ENCODE measurements at regions not wholly inside any gene's neighbourhood (a gene's known extent, or its start where the extent isn't known, plus 50 kb on each side); places are given as distances from the start of the nearest gene placed in this dataset.
"Not testable (repeated sequence)": the region's sequence is repeated elsewhere in the genome, so short reads cannot be mapped to it uniquely, and the experiment has no call there.

DNA sequence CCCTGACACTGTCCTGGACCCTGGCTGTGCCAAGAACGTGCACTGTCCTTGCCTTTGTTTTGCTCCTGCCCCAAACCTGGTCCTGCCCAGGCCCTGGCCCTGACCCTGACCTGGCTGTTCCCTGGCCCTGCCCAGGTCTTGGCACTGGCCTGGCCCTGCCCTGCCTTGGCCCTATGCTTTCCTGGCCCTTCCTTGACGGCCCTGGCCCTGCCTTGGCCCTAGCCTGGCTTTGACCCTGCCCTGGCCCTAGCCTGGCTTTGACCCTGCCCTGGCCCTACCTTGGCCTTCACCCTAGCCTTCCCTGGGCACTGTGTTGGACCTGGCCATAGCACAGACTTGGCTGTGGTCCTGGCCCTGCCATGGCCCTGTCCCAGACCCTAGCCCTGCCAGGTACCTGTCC, 252.9 kb downstream of the TP53TG3F start:
- not testable (repeated sequence) for DNase-seq

DNA sequence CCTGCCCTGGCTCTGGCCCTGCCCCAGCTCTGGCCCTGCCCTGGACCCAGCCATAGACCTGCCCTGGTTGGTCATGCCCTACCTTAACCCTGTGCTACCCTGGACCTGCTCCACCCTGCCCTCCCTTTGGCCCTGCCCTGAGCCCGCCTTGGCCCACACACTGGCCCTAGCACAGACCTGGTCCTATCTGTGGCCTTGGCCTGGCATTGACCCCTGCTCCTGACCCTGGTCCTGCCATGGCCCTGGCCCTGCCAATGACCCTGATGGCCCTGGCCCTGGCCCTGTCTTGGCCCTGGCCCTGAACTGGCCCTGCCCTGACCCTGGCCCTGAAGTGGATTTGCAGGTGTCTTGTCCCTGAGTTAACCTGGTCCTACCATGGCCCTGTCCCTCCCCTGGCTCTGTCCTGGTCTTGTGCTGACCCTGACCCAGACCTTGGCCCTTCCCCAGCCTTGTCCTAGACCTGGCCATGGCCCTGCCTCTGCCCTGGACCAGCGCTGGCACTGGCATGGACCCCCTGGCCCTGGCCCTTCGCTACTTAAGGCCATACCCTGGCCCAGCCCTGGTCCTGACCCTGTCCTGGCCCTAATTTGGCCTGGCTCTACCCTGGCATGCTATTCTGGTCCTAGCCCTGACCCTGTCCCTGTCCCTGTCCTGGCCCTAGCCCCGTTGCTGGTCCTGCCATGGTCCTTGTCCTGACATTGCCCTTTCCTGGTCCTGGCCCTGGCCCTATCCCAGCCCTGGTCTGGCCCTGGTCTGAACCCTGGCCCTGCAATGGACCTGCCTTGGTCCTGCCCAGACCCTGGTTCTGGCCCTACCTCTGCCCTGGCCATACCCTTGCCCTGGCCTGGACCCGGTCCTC, 253.7 kb downstream of the TP53TG3F start:
- not testable (repeated sequence) for DNase-seq

DNA sequence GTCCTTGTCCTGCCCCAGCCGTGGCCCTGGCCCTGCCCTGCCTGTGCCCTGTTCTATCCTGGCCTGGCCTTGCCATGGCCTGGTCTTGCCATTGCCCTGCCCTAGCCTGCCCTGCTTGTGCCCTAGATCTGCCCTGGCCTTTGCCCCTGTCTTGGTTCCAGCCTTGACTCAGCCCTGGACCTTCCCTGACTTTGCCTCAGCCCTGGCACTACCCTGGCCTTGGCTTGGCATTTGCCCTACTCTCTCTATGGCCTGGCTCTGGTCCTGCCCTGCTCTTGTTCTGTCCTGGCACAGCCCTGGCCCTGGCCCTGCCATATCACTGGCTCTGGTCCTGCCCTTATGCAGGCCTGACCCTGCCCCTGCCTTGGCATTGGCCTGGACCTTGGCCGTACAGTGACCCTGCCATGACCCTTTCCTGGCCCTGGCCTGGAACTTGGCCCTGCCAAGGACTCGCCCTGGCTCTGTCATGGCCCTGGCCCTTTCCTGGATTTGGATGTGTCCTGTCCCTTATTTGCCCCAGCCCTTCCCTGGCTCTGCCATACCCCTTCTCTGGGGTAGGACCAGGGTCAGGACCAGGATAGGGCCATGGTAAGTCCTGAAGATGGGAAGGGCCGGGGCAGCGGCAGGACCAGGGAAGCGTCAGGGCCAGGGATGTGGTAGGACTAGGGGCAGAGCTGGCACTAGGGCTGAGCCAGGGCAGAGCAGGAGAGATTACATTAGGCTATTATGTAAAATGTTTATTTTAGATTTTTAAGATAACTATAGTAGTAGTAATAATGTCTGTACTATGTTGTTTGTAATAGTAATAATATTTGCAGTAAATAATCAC, 254.5 kb downstream of the TP53TG3F start:
- not testable (repeated sequence) for DNase-seq

DNA sequence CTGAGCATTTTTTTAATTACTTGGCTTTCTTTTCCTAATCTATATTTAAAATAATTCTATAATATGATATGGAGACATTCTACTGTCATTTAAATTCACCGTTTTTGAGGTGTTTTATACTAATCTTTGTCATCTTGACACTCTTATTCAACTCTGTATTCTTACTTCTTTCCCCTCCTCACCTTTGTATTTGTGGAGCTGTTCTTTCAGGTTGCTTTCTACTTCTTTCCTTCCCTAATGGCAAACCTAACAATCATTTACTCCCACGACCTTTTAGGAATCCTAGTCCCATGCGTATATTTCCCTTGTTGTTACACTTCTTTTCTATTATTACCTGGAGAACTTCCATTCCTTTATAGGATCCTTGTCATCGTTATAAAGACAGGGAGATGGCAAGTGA, 271.8 kb downstream of the TP53TG3F start:
- DNase-seq: not testable (repeated sequence)

DNA sequence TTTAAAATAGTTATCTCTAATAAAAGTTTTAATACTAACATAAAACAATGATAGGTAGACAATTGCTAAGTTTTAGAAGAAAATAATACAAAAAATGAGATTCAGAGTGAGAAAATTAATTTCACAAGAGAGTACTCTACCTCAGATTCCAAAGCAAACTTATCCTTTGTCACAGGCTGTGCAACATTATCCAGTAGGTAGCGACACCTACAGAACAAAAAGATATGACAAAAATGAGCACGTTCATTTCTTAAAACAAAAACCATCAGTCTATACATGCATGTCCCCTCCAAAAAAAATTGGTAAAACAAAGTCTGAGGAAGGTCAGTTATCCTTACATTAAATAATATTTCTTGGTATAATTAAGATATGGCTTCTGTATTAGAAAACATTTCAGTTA, 275.2 kb downstream of the TP53TG3F start:
- not testable (repeated sequence) for DNase-seq

DNA sequence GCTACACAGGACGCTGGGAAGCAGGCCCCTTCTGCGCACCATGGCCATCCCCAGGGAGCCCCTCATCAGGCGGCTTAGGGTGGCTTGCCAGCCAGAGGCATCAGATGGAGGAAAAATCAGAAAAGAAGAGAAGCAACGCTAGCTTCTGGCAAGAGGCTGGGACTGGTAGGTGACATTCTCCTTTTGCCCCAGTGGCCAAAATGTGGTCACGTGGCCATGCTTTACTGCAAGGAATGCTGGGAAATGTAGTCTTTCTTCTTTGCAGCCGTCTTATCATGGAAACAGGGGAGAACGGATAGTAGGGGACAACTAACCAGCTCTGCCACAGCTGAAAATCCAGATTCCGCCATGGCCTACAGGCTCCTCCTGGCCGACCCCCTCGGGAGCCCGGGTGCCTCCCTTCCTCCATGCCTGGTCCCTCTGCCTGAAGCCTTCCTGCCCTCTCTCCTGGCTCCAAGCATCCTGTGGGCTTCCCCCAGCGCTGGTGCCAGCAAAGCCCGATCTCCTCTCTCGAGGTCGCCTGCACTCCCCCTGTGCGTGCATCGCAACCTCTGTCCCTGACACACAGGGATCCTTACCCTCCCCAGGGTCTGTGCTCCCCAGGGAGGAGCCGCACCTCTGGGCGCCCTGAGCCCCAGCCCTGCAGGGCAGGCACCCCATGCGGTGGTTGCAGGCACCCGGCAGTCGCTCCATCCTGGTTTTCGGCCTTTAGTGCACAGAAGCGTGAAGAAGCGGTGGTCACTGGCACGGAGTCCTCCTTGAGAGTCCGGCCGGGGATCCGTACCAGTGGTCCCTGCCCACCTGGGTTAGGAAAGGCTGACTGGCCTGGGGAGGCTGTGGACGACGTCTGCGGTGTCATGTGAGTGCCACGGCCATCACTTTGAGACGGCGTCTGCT, 307.7 kb downstream of the TP53TG3F start:
- DNase-seq: not testable (repeated sequence)

DNA sequence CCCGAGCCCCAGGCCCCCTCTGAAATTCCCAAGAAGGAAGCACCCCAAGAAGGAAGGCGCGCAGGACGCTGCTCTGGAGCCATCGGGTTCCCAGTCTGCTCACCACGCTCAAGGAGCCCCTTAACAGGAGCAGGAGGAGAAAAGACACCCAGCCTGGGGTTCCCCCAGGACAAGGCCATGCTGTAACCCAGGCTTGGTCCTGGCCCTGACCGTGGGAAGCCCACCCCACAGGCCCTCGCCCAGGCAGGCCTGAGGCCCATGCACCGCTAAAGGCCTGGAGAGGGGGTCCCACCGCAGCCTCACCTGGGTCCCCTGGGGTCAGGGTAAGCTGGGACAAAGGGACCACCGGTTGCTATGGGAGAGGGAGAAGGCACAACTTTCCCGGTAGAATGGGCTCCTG, 309.3 kb downstream of the TP53TG3F start:
- DNase-seq: not testable (repeated sequence)

DNA sequence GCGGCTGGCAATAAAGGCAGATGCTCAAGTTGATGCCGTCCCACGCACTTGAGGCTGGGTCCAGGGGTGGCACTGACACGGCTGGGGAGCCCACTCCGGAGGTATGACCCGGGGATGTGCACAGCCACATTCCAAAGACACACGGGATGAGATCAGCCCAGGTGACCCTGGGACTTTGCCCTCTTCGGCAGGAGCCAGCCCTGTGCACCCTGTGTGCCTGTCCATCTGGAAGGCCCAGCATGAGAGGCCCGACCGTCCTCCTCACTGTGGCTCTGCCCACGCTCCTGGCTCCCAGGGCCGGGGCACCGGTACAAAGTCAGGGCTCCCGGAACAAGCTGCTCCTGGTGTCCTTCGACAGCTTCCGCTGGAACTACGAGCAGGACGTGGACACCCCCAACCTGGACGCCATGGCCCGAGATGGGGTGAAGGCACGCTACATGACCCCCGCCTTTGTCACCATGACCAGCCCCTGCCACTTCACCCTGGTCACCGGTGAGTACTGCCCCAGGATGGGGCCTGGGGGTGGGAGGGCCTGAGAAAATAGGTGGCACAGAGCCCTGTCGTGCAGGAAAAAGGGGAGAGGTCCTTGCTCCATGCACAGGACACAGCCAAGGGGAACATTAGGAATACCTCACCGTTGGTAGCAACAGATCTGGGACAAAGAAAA, 309.9 kb downstream of the TP53TG3F start:
- not testable (repeated sequence) for DNase-seq

DNA sequence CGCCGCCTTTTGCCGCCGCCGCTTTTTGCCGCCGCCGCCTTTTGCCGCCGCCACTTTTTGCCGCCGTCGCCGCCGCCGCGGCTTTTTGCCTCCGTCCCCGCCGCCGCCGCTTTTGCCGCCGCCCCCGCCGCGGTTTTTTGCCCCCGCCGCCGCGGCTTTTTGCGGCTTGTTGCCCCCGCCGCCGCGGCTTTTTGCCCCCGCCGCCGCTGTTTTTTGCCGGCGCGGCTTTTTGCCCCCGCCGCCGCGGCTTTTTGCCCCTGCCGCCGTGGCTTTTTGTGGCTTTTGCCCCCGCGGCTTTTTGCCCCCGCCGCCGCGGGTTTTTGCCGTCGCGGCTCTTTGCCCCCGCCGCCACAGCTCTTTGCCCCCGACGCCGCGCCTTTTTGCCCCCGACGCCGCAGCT, 311.1 kb downstream of the TP53TG3F start:
- DNase-seq: not testable (repeated sequence)

DNA sequence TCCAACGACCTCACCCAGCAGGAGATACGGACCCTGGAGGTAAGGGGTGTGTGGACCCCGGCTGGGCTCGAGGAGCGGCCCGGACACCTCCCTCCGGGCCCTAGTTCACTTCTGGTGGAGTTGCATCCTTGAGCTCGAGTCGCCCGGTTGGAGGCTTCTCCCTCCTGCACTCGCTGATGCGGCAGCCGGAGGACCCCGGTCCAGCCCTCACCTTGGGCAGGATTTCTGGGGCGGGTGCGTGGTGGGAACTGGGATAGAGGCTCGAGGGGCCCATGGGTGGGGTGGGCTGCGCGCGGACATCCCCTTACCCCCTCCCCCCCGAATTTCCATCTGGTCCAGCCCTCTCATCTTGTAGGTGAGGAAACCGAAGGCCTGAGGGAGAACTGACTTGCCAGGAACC, 311.8 kb downstream of the TP53TG3F start:
- not testable (repeated sequence) for DNase-seq

DNA sequence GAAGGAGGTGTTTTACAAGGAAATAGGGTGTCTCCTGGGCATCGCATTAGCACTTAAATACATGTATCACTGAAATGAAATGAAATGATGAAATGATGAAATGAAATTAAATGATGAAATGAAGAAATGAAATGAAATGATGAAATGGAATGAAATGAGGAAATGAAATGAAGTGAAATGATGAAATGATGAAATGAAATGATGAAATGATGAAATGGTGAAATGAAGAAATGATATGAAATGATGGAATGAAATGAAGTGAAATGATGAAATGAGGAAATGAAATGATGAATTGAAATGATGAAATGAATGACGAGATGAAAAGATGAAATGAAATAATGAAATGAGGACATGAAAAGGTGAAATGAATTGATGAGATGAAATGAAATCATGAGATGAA, 314.6 kb downstream of the TP53TG3F start:
- not testable (repeated sequence) for DNase-seq

DNA sequence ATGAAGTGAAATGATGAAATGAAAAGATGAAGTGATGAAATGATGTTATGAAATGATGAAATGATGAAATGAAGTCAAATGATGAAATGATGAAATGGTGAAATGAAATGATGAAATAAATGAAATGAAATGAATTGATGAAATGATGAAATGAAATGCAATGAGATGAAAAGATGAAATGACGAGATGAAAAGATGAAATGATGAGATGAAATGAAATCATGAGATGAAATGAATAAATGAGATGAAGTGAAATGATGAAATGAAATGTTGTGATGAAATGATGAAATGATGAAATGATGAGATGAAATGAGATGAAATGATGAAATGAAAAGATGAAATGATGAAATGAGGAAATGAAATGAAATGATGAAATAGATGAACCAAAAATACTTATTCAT, 315.3 kb downstream of the TP53TG3F start:
- DNase-seq: not testable (repeated sequence)

DNA sequence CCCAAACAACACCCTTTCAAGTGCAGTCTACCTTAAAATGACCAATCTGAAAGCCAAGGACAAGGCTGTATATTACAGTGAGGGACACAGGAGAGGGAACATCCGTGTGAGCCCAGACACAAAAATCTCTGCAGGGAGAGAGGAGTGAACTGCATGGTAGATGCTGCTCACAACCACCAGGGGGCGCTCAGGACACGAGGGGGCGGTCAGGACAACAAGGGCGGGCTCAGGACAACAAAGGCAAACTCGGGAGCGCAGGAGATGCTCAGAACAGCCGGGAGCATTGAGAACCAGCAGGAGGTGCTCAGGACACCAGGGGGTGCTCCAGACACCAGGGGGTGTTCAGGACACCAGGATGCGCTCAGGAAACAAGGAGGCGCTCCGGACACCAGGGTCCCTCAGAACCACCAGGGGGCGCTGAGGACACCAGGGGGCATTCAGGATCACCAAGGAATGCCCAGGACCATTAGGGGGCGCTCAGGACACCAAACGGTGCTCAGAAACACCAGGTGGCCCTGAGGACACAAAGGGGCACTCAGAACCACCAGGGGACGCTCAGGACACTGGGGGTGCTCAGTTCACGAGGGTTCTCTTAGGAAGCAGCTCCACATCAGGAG, 357.0 kb downstream of the TP53TG3F start:
- not testable (repeated sequence) for DNase-seq

DNA sequence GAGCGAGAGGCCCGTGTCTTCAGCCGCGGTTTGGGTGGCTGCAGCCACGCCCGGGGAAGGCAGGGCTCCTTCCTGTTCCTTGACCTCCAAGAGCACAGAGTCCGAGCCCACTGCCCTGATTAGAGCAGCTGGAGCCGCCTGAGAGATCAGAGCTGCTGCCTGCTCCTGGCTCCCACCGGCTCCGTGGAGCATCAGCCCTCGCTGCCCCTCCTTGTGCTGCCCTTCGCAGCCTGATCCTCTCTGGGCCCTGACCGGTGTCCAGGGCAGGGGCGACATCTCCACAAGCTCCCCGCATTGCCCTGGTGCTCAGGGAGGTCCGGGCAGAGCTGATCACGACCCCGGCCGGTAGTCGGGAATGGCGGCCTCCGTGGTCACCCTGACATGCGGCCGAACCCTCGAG, 365.3 kb downstream of the TP53TG3F start:
- DNase-seq: not testable (repeated sequence)

DNA sequence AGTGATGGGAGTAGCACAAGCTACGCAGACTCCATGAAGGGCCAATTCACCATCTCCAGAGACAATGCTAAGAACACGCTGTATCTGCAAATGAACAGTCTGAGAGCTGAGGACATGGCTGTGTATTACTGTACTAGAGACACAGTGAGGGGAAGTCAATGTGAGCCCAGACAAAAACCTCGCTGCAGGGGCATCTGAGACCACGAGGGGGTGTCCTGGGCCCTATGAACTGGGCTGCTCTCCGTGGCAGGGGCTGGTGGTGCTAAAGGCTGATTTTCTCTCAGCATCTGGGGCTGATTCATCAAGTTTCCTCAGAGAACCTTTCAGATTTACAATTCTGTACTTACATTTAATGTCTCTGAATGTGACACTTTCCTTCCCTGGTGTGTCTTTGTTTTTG, 368.1 kb downstream of the TP53TG3F start:
- DNase-seq: not testable (repeated sequence)

DNA sequence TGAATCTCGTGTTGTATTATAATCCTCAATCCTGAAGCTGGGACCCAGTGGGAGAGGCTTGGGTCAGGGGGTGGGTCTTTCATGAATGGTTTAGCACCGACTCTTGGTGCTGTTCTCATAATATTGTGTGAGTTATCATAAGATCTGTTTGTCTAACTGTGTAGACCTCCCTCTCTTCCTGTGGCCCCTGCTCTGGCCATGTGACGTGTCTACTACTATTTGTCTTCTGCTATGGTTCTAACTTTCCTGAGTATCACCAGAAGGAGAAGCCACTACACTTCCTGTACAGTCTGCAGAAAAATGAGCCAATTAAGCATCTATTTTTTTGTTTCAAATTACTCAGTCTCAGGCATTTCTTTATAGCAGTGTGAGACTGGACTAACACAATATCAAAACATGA, 379.7 kb downstream of the TP53TG3F start:
- not testable (repeated sequence) for DNase-seq

DNA sequence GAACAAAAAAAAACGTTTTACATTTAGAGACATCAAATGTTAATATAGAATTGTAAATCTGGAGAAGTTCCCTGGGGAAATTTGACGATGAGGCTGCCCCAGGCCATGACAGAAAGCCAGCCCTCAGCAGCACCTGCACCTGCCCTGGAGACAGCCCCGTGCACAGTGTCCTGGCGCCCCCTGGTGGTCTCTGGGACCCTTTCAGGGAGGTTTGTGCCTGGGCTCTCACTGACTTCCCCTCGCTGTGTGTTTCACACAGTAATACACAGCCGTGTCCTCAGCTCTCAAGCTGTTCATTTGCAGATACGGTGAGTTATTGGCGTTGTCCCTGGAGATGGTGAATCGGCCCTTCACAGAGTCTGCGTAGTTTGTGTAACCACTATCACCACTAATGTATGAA, 385.1 kb downstream of the TP53TG3F start:
- peak; percentile 8 for DNase-seq
